ENCODE measurements at regions not wholly inside any gene's neighbourhood (a gene's known extent, or its start where the extent isn't known, plus 50 kb on each side); places are given as distances from the start of the nearest gene placed in this dataset.

DNA sequence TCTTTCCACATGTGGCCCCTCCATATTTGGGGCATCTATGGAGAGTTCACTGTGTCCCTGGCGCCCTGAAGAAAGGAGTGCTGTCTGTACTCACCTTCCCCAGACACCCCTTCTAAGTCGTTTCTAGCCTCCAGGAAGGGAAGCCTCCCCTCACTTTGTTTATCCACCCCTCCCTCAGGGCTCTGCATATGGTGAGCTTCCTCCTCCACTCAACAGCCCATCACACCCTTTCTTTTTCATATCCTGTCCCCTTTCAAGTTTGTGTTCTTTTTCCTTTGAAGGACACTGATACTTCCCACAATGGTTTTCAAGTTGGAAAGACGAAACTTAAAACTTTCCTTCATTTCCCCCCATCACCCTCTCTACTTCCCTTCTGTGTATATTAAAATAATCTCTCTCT, 291.4 kb upstream of the POU3F3 start (continued):
- no peak for TF ChIP-seq SIN3A (conservative IDR thresholded peaks at IDR 0.05 in 1 of 2, IDR thresholded peaks at IDR 0.05 in 1 of 2; ENCODE audit: low read depth in 1 of 2, low read length in 2 of 2)
- no peak for TF ChIP-seq RNF2 (IDR thresholded peaks at IDR 0.05; ENCODE audit: borderline replicate concordance, low read depth, low read length, missing control alignments, poor library complexity, severe bottlenecking)
- TF ChIP-seq PHF8 (conservative IDR thresholded peaks at IDR 0.05; ENCODE audit: low read depth, low read length): no peak
- TF ChIP-seq ZNF274 (IDR thresholded peaks at IDR 0.05; ENCODE audit: borderline replicate concordance, extremely low read depth, low read length): no peak
- TF ChIP-seq, protein P1, sequence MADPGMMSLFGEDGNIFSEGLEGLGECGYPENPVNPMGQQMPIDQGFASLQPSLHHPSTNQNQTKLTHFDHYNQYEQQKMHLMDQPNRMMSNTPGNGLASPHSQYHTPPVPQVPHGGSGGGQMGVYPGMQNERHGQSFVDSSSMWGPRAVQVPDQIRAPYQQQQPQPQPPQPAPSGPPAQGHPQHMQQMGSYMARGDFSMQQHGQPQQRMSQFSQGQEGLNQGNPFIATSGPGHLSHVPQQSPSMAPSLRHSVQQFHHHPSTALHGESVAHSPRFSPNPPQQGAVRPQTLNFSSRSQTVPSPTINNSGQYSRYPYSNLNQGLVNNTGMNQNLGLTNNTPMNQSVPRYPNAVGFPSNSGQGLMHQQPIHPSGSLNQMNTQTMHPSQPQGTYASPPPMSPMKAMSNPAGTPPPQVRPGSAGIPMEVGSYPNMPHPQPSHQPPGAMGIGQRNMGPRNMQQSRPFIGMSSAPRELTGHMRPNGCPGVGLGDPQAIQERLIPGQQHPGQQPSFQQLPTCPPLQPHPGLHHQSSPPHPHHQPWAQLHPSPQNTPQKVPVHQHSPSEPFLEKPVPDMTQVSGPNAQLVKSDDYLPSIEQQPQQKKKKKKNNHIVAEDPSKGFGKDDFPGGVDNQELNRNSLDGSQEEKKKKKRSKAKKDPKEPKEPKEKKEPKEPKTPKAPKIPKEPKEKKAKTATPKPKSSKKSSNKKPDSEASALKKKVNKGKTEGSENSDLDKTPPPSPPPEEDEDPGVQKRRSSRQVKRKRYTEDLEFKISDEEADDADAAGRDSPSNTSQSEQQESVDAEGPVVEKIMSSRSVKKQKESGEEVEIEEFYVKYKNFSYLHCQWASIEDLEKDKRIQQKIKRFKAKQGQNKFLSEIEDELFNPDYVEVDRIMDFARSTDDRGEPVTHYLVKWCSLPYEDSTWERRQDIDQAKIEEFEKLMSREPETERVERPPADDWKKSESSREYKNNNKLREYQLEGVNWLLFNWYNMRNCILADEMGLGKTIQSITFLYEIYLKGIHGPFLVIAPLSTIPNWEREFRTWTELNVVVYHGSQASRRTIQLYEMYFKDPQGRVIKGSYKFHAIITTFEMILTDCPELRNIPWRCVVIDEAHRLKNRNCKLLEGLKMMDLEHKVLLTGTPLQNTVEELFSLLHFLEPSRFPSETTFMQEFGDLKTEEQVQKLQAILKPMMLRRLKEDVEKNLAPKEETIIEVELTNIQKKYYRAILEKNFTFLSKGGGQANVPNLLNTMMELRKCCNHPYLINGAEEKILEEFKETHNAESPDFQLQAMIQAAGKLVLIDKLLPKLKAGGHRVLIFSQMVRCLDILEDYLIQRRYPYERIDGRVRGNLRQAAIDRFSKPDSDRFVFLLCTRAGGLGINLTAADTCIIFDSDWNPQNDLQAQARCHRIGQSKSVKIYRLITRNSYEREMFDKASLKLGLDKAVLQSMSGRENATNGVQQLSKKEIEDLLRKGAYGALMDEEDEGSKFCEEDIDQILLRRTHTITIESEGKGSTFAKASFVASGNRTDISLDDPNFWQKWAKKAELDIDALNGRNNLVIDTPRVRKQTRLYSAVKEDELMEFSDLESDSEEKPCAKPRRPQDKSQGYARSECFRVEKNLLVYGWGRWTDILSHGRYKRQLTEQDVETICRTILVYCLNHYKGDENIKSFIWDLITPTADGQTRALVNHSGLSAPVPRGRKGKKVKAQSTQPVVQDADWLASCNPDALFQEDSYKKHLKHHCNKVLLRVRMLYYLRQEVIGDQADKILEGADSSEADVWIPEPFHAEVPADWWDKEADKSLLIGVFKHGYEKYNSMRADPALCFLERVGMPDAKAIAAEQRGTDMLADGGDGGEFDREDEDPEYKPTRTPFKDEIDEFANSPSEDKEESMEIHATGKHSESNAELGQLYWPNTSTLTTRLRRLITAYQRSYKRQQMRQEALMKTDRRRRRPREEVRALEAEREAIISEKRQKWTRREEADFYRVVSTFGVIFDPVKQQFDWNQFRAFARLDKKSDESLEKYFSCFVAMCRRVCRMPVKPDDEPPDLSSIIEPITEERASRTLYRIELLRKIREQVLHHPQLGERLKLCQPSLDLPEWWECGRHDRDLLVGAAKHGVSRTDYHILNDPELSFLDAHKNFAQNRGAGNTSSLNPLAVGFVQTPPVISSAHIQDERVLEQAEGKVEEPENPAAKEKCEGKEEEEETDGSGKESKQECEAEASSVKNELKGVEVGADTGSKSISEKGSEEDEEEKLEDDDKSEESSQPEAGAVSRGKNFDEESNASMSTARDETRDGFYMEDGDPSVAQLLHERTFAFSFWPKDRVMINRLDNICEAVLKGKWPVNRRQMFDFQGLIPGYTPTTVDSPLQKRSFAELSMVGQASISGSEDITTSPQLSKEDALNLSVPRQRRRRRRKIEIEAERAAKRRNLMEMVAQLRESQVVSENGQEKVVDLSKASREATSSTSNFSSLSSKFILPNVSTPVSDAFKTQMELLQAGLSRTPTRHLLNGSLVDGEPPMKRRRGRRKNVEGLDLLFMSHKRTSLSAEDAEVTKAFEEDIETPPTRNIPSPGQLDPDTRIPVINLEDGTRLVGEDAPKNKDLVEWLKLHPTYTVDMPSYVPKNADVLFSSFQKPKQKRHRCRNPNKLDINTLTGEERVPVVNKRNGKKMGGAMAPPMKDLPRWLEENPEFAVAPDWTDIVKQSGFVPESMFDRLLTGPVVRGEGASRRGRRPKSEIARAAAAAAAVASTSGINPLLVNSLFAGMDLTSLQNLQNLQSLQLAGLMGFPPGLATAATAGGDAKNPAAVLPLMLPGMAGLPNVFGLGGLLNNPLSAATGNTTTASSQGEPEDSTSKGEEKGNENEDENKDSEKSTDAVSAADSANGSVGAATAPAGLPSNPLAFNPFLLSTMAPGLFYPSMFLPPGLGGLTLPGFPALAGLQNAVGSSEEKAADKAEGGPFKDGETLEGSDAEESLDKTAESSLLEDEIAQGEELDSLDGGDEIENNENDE (IDR thresholded peaks at IDR 0.05; ENCODE audit: insufficient replicate concordance, low read length): no peak
- TF ChIP-seq POU5F1 (IDR thresholded peaks at IDR 0.05; ENCODE audit: low read depth, low read length): no peak

Data from H1 (cell line).